ENCODE measurements at regions not wholly inside any gene's neighbourhood (a gene's known extent, or its start where the extent isn't known, plus 50 kb on each side); places are given as distances from the start of the nearest gene placed in this dataset.

GRCh38 chr10:6667679-6668270 is 87.7 kb upstream of the PRKCQ start:
- DNase-seq (ENCODE audit: low read depth), result peak; percentile 4
- TF ChIP-seq CTCF (conservative IDR thresholded peaks at IDR 0.05; ENCODE audit: low read depth, low read length), result peak; percentile 94
- H3K4me3 ChIP-seq (ENCODE audit: low read depth, low read length), result no peak overlapping the region

- no peak for DNase-seq (ENCODE audit: low read depth)
- no peak for TF ChIP-seq CTCF (conservative IDR thresholded peaks at IDR 0.05; ENCODE audit: low read depth, low read length)
- no peak overlapping the region for H3K4me3 ChIP-seq (ENCODE audit: low read depth, low read length)
Measured at GRCh38 chr10:6667150-6667549, 87.1 kb upstream of the PRKCQ start.

- no peak overlapping the region for H3K4me3 ChIP-seq (ENCODE audit: low read depth, low read length)
- TF ChIP-seq CTCF (conservative IDR thresholded peaks at IDR 0.05; ENCODE audit: low read depth, low read length), result no peak
- no peak for DNase-seq (ENCODE audit: low read depth)
Measured at GRCh38 chr10:6665847-6666246, 85.8 kb upstream of the PRKCQ start.

- no peak for DNase-seq (ENCODE audit: low read depth)
- no peak overlapping the region for H3K4me3 ChIP-seq (ENCODE audit: low read depth, low read length)
- no peak for TF ChIP-seq CTCF (conservative IDR thresholded peaks at IDR 0.05; ENCODE audit: low read depth, low read length)
Measured at GRCh38 chr10:6660460-6660859, 80.4 kb upstream of the PRKCQ start.

- no peak for DNase-seq (ENCODE audit: low read depth)
- no peak overlapping the region for H3K4me3 ChIP-seq (ENCODE audit: low read depth, low read length)
- TF ChIP-seq CTCF (conservative IDR thresholded peaks at IDR 0.05; ENCODE audit: low read depth, low read length), result no peak
Measured at GRCh38 chr10:6659451-6659850, 79.4 kb upstream of the PRKCQ start.

- DNase-seq (ENCODE audit: low read depth), result no peak
- no peak overlapping the region for H3K4me3 ChIP-seq (ENCODE audit: low read depth, low read length)
- no peak for TF ChIP-seq CTCF (conservative IDR thresholded peaks at IDR 0.05; ENCODE audit: low read depth, low read length)
Measured at GRCh38 chr10:6657669-6658068, 77.6 kb upstream of the PRKCQ start.

GRCh38 chr10:6657196-6657595 is 77.1 kb upstream of the PRKCQ start:
- TF ChIP-seq CTCF (conservative IDR thresholded peaks at IDR 0.05; ENCODE audit: low read depth, low read length), result no peak
- H3K4me3 ChIP-seq (ENCODE audit: low read depth, low read length), result no peak overlapping the region
- no peak for DNase-seq (ENCODE audit: low read depth)
